Activated CD4-positive, alpha-beta T cell treated with anti-CD3 and anti-CD28 coated beads for 36 hours (primary cell): ENCODE measurements at regions not wholly inside any gene's neighbourhood (a gene's known extent, or its start where the extent isn't known, plus 50 kb on each side); places are given as distances from the start of the nearest gene placed in this dataset.

ENCODE experiments used
- ATAC-seq: fragments of 200-7000 bp; cut with Tn5 transposase; one replicate; pipeline ENCODE4 v1.10.0; 2021; ENCODE audit warnings: mild to moderate bottlenecking, moderate library complexity
- CTCF ChIA-PET: fragments of 350-600 bp; sonication (Branson Sonifier 250); formaldehyde crosslinking; loops from one replicate; lab custom pipeline; 2021; ENCODE audit warnings: antibody characterized with exemption; lab: Charles Lee
- POLR2A ChIA-PET: fragments of 350-600 bp; sonication (Branson Sonifier 250); formaldehyde crosslinking; loops from one replicate; lab custom pipeline; 2021; ENCODE audit warnings: antibody characterized with exemption, inconsistent platforms; lab: Charles Lee
- DNase-seq: peaks from one replicate; pipeline ENCODE4 v3.0.0-alpha.2; 2020
- H3K27ac Mint-ChIP-seq: one replicate; pipeline ENCODE4 v1.8.0; 2021; ENCODE audit warnings: mixed read lengths
- H3K27me3 Mint-ChIP-seq: one replicate; pipeline ENCODE4 v1.8.0; 2021; ENCODE audit warnings: mixed read lengths
- H3K36me3 Mint-ChIP-seq: one replicate; pipeline ENCODE4 v1.8.0; 2021; ENCODE audit warnings: low read depth, mixed read lengths
- H3K4me1 Mint-ChIP-seq: one replicate; pipeline ENCODE4 v1.8.0; 2021; ENCODE audit warnings: mixed read lengths
- H3K4me3 Mint-ChIP-seq: one replicate; pipeline ENCODE4 v1.8.0; 2021; ENCODE audit warnings: mild to moderate bottlenecking, moderate library complexity, mixed read lengths
- H3K9me3 Mint-ChIP-seq: one replicate; pipeline ENCODE4 v1.8.0; 2021; ENCODE audit warnings: low read depth, mixed read lengths
- intact Hi-C, 2 experiments: fragments of 100-400 bp; cut with DNase I in 1 of 2; cut with micrococcal nuclease in 1 of 2; formaldehyde crosslinking; loops; one replicate each; pipeline versions ENCODE4 v1.14.2 to v1.15.1; 2022 to 2024; cut with DNase I, micrococcal nuclease

GRCh38 chr1:232474826-232475225 lies 155.1 kb downstream of the SIPA1L2 start:
- Mint-ChIP-seq H3K9me3 (no peaks in the 10 kb centered on the region), H3K27ac (no peak overlapping the region), H3K4me1 (peaks cover 10% of the 10 kb centered on the region), H3K27me3 (no peaks in the 10 kb centered on the region), H3K36me3 (peaks cover 5% of the 10 kb centered on the region), H3K4me3 (no peak overlapping the region)
- DNase-seq, result no peak
- ATAC-seq, result no peak
- ChIA-PET POLR2A (no interaction called here), CTCF (no interaction called here)
- intact Hi-C loops, result no loop called here

DNA sequence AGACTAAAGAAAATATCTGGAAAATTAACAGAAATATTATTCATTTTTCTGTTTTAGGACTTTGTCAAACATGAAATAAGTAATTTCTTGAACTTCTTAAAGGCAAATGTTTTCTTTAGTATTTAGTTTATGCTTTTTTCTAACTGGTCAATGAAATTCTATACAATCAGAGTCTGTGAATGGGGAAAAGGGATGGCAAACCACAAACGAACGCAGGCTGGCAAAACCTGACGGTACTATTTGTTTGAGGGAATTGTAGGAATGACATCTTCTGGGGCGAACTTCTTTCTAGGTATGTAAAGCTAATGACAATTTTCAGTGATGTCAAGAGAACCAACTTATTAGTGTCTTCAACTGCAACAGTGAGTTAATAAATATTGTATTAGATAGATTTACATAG lies 156.0 kb downstream of the SIPA1L2 start:
- no peak for DNase-seq
- Mint-ChIP-seq H3K4me3 (no peak overlapping the region), H3K36me3 (peaks cover 5% of the 10 kb centered on the region), H3K27me3 (no peaks in the 10 kb centered on the region), H3K9me3 (no peaks in the 10 kb centered on the region), H3K27ac (no peak overlapping the region), H3K4me1 (peaks cover 10% of the 10 kb centered on the region)
- POLR2A ChIA-PET, result no interaction called here
- ATAC-seq, result no peak
- intact Hi-C loops, result no loop called here
- CTCF ChIA-PET, result interaction anchor here (0.6 kb wide), 1 partner anchor 21 kb away, joined by 3 read pairs; no protein-coding TSS in a partner anchor

DNA sequence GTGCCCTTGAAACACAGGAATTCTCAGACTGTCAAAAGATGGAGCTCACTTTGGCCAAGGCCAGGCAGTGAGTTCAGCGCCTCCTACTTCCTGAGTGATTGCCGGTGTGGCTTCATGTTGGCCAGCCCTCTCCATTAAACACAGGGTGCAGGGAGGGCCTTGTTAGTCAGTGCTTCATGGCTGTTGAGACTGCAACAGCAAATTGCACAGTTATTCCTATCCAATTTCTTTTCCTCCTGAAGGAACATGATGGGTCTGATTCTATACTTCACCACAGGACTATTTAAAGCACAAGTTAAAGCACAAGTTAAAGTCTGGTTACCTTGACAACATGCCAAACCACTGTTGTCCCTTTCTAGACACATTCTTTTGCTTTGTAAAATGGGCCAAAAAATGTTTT lies 156.6 kb downstream of the SIPA1L2 start:
- peaks cover 5% of the 10 kb centered on the region for H3K36me3 Mint-ChIP-seq
- intact Hi-C loops, result no loop called here
- no peak for DNase-seq
- no peaks in the 10 kb centered on the region for H3K27me3 Mint-ChIP-seq
- no peaks in the 10 kb centered on the region for H3K9me3 Mint-ChIP-seq
- H3K4me3 Mint-ChIP-seq, result no peak overlapping the region
- ChIA-PET CTCF (no interaction called here), POLR2A (no interaction called here)
- no peak for ATAC-seq
- peaks cover 10% of the 10 kb centered on the region for H3K4me1 Mint-ChIP-seq
- no peak overlapping the region for H3K27ac Mint-ChIP-seq

- Mint-ChIP-seq H3K27ac (no peak overlapping the region), H3K36me3 (peaks cover 5% of the 10 kb centered on the region), H3K4me3 (no peak overlapping the region), H3K9me3 (no peaks in the 10 kb centered on the region), H3K4me1 (peaks cover 10% of the 10 kb centered on the region), H3K27me3 (no peaks in the 10 kb centered on the region)
- no peak for ATAC-seq
- intact Hi-C loops, result no loop called here
- no peak for DNase-seq
- CTCF ChIA-PET, result no interaction called here
- POLR2A ChIA-PET, result no interaction called here
Observed at GRCh38 chr1:232472485-232473041, 157.4 kb downstream of the SIPA1L2 start.

- Mint-ChIP-seq H3K4me1 (peaks cover 10% of the 10 kb centered on the region), H3K36me3 (peaks cover 5% of the 10 kb centered on the region), H3K27me3 (no peaks in the 10 kb centered on the region), H3K27ac (no peak overlapping the region), H3K4me3 (no peak overlapping the region), H3K9me3 (no peaks in the 10 kb centered on the region)
- ChIA-PET POLR2A (no interaction called here), CTCF (no interaction called here)
- DNase-seq (no peak), ATAC-seq (no peak)
- intact Hi-C loops, result no loop called here
Observed at GRCh38 chr1:232471250-232471649, 158.7 kb downstream of the SIPA1L2 start.

DNA sequence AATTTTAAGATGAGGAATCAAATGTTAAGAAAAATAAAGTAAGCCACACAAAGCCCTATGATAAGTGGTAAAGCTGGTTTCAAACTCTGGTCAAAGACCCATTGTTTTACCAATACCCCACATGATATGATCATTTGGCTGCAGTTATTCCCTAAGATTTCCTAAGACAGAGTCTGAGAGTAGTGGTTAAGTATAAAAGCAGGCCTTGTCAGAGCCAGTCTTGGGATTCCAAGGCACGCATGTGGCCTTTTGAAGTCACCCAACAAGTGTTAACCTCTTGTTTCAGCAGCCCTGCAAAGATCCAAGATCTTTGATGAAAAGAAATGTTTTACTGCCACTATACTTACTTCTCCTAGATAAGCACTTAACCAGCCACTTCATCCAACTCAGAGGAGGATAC lies 159.2 kb downstream of the SIPA1L2 start:
- peaks cover 10% of the 10 kb centered on the region for H3K4me1 Mint-ChIP-seq
- peaks cover 5% of the 10 kb centered on the region for H3K36me3 Mint-ChIP-seq
- ChIA-PET POLR2A (no interaction called here), CTCF (no interaction called here)
- no peaks in the 10 kb centered on the region for H3K9me3 Mint-ChIP-seq
- H3K27ac Mint-ChIP-seq, result no peak overlapping the region
- H3K4me3 Mint-ChIP-seq, result no peak overlapping the region
- no peak for ATAC-seq
- intact Hi-C loops, result no loop called here
- H3K27me3 Mint-ChIP-seq, result no peaks in the 10 kb centered on the region
- no peak for DNase-seq

- intact Hi-C loops, result no loop called here
- Mint-ChIP-seq H3K27me3 (no peaks in the 10 kb centered on the region), H3K36me3 (peaks cover 7% of the 10 kb centered on the region), H3K4me3 (no peak overlapping the region), H3K9me3 (no peaks in the 10 kb centered on the region), H3K27ac (no peak overlapping the region), H3K4me1 (peaks cover 10% of the 10 kb centered on the region)
- ATAC-seq (no peak), DNase-seq (no peak)
- POLR2A ChIA-PET, result no interaction called here
- CTCF ChIA-PET, result interaction anchor here (1.2 kb wide), 1 partner anchor 16 kb away, joined by 5 read pairs; no protein-coding TSS in a partner anchor
Observed at GRCh38 chr1:232468249-232468648, 161.7 kb downstream of the SIPA1L2 start.

DNA sequence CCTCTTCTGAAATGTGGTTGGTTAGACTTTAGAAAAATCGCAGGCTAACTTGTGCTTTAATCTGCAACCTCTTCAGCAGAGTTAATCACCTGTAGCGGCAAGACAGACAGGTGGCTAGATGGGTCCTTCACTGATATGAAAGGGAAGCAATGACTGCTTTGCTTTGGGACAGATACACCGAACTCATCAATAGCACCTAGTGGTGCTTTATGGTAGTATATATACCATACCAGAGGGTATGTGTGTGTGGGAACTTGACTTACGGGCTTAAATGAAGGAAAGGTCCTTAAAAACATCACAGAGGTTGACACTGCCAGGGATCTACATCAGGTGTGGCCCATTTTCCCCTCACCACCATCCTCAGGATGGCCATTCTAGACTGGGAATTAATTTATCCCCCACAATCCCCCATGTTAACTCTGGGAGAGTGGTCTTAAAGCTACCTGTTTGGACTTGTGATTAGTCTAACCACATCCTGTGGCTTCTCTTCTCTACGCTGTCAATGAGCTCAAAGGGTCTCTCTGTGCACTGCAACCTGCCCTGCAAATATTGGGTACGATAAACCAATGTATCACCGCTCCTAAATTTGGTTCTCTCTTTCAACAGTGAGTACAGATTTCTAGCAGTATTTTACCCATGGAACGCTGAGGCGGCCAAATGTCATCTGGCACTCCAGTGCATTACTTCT lies 162.7 kb downstream of the SIPA1L2 start:
- CTCF ChIA-PET, result interaction anchor here (1.2 kb wide), 1 partner anchor 17 kb away, joined by 5 read pairs; no protein-coding TSS in a partner anchor
- Mint-ChIP-seq H3K9me3 (no peaks in the 10 kb centered on the region), H3K4me1 (peaks cover 10% of the 10 kb centered on the region), H3K36me3 (peaks cover 7% of the 10 kb centered on the region), H3K27ac (no peak overlapping the region), H3K27me3 (no peaks in the 10 kb centered on the region), H3K4me3 (no peak overlapping the region)
- POLR2A ChIA-PET, result no interaction called here
- ATAC-seq, result no peak
- intact Hi-C loops, result no loop called here
- DNase-seq, result no peak

GRCh38 chr1:232464325-232464724 lies 165.6 kb downstream of the SIPA1L2 start:
- ChIA-PET CTCF (no interaction called here), POLR2A (no interaction called here)
- no peak overlapping the region for H3K27ac Mint-ChIP-seq
- H3K9me3 Mint-ChIP-seq, result no peaks in the 10 kb centered on the region
- peaks cover 2% of the 10 kb centered on the region for H3K36me3 Mint-ChIP-seq
- no peaks in the 10 kb centered on the region for H3K4me1 Mint-ChIP-seq
- DNase-seq (no peak), ATAC-seq (no peak)
- intact Hi-C loops, result no loop called here
- H3K4me3 Mint-ChIP-seq, result no peak overlapping the region
- no peaks in the 10 kb centered on the region for H3K27me3 Mint-ChIP-seq

- intact Hi-C loops, result no loop called here
- Mint-ChIP-seq H3K4me3 (no peak overlapping the region), H3K27me3 (no peaks in the 10 kb centered on the region), H3K27ac (no peak overlapping the region), H3K9me3 (no peaks in the 10 kb centered on the region), H3K4me1 (no peaks in the 10 kb centered on the region), H3K36me3 (peaks cover 2% of the 10 kb centered on the region)
- ChIA-PET CTCF (no interaction called here), POLR2A (no interaction called here)
- ATAC-seq (no peak), DNase-seq (no peak)
Observed at GRCh38 chr1:232463225-232463624, 166.7 kb downstream of the SIPA1L2 start.

DNA sequence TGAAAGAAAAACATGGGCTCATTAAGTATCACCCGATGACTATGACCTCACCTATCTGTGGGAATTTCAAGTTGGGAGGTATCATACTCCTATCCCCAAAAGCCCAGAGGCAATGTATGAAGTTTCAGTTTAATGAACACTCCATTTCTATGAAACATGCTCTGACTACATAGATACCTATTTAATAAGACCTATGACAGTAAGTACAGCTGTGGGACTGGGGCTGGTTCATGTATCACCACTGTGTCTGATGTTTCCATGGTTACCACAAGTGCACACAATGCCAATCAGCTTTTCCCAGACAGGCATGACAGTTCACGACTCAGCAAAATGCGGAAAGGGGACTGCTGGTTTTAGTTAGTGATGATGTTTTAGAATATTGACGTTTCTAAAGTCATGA lies 167.7 kb downstream of the SIPA1L2 start:
- ChIA-PET CTCF (no interaction called here), POLR2A (no interaction called here)
- ATAC-seq, result no peak
- no peak for DNase-seq
- no peaks in the 10 kb centered on the region for H3K4me1 Mint-ChIP-seq
- intact Hi-C loops, result no loop called here
- H3K27me3 Mint-ChIP-seq, result no peaks in the 10 kb centered on the region
- H3K27ac Mint-ChIP-seq, result no peak overlapping the region
- no peaks in the 10 kb centered on the region for H3K9me3 Mint-ChIP-seq
- peaks cover 2% of the 10 kb centered on the region for H3K36me3 Mint-ChIP-seq
- H3K4me3 Mint-ChIP-seq, result no peak overlapping the region

DNA sequence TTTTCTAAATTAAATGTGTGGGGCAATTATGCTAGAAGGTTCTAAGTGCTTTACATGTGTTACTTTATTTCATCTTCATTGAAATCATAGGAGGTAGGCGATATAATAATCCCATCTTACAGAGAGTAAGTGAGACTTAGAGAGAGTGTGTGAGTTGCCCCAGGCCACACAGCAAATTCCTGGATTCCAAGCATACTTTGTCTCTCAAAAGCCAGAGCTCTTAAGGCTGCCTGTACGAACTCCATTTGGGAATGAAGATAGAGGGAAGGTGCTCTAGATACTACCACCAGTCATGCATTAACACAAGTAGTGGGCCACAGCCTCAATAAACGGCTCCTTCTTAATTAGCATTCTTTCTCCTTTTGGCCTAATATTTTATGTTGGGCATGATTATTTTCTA lies 170.1 kb downstream of the SIPA1L2 start:
- H3K36me3 Mint-ChIP-seq, result peaks cover 1% of the 10 kb centered on the region

More for the DNA sequence above, 170.1 kb downstream of the SIPA1L2 start:
- DNase-seq, result no peak
- intact Hi-C loops, result no loop called here
- Mint-ChIP-seq H3K27me3 (no peaks in the 10 kb centered on the region), H3K27ac (no peak overlapping the region), H3K4me1 (no peaks in the 10 kb centered on the region), H3K4me3 (no peak overlapping the region), H3K9me3 (no peaks in the 10 kb centered on the region)
- no peak for ATAC-seq
- ChIA-PET CTCF (no interaction called here), POLR2A (no interaction called here)
